GM12878 (cell line): ENCODE measurements at regions not wholly inside any gene's neighbourhood (a gene's known extent, or its start where the extent isn't known, plus 50 kb on each side); places are given as distances from the start of the nearest gene placed in this dataset.

Source experiments
- ATAC-seq: fragments of 200-7000 bp; cut with Tn5 transposase; 3 replicates; pipeline ENCODE4 v1.9.1; 2020; ENCODE audit warnings: mild to moderate bottlenecking, moderate library complexity
- BruUV-seq: library from RNA; stranded (reverse); fragments of 400-500 nt; replicated peaks from 2 replicates; lab custom pipeline; 2021; lab: Mats Ljungman, UMichigan
- CTCF ChIA-PET: fragments of 300-600 bp; sonication (Branson Sonifier 250); formaldehyde crosslinking; extraction: SDS; loops from one replicate; lab custom pipeline; 2021; ENCODE audit warnings: inconsistent platforms; lab: Yijun Ruan, JAX
- POLR2A ChIA-PET: fragments of 350-600 bp; formaldehyde crosslinking; extraction: SDS; loops from one replicate; lab custom pipeline; 2021; ENCODE audit warnings: inconsistent platforms; lab: Charles Lee
- RAD21 ChIA-PET: fragments of 300-600 bp; sonication (Branson Sonifier 250); formaldehyde crosslinking; loops from one replicate; lab custom pipeline; 2023; ENCODE audit warnings: antibody characterized with exemption; ENCODE audit not compliant: unreplicated experiment; lab: Charles Lee
- SMC1A ChIA-PET: fragments of 300-600 bp; sonication (Branson Sonifier 250); formaldehyde crosslinking; loops from one replicate; lab custom pipeline; 2023; ENCODE audit not compliant: unreplicated experiment, uncharacterized antibody; lab: Charles Lee
- DNase-seq: peaks from one replicate; pipeline ENCODE4 v3.0.0-alpha.2; 2011; ENCODE audit warnings: low read depth, low spot score
- FAIRE-seq: peaks from 3 replicates; lab custom pipeline; 2011; peaks lifted over from hg19 to GRCh38; lab: Jason Lieb, UNC
- H2AFZ ChIP-seq: 2 replicates; pipeline ENCODE4 v1.6.0; 2011; ENCODE audit warnings: low read depth, low read length, control low read depth; ENCODE audit not compliant: control insufficient read depth
- H3K27ac ChIP-seq: 2 replicates; pipeline ENCODE4 v1.5.1; 2011; ENCODE audit warnings: control low read depth; ENCODE audit not compliant: control insufficient read depth, insufficient read depth
- H3K27me3 ChIP-seq, 2 experiments: replicated peaks in 1 of 2; 2 replicates each; pipeline versions ENCODE4 v1.6.0 to v1.6.1; 2011; ENCODE audit warnings: low read length in 1 of 2; ENCODE audit not compliant: control insufficient read depth in 2 of 2, insufficient read depth in 2 of 2
- H3K36me3 ChIP-seq, 2 experiments: 2 replicates each; pipeline ENCODE4 v1.5.1; 2011; ENCODE audit warnings: low read length in 1 of 2; ENCODE audit not compliant: control insufficient read depth in 2 of 2, insufficient read depth in 2 of 2
- H3K4me1 ChIP-seq: 2 replicates; pipeline ENCODE4 v1.6.1; 2011; ENCODE audit warnings: mild to moderate bottlenecking, low read length, moderate library complexity, mixed read lengths; ENCODE audit not compliant: control insufficient read depth, insufficient read depth
- H3K4me2 ChIP-seq: 2 replicates; pipeline ENCODE4 v1.6.0; 2011; ENCODE audit warnings: control low read depth; ENCODE audit not compliant: control insufficient read depth, insufficient read depth
- H3K4me3 ChIP-seq: fragments of 200-600 bp; sonication (generic); 2 replicates; pipeline ENCODE4 v1.5.1; 2016
- H3K79me2 ChIP-seq: 2 replicates; pipeline ENCODE4 v1.6.0; 2011; ENCODE audit warnings: low read length; ENCODE audit not compliant: control insufficient read depth, insufficient read depth
- H3K9ac ChIP-seq: 2 replicates; pipeline ENCODE4 v1.8.0; 2011; ENCODE audit warnings: low read length, control low read depth, mixed read lengths; ENCODE audit not compliant: control insufficient read depth, insufficient read depth
- H3K9me3 ChIP-seq: replicated peaks from 3 replicates; pipeline ENCODE4 v1.5.1; 2011; ENCODE audit warnings: mild to moderate bottlenecking, low read length; ENCODE audit not compliant: control insufficient read depth, insufficient read depth
- H4K20me1 ChIP-seq: 2 replicates; pipeline ENCODE4 v1.6.0; 2011; ENCODE audit not compliant: control insufficient read depth, insufficient read depth
- ASH2L ChIP-seq: fragments of 300-600, 200-600 bp; sonication (generic); IDR thresholded peaks from 2 replicates; pipeline ENCODE4 v1.6.1; 2017; ENCODE audit warnings: low read depth, mild to moderate bottlenecking, borderline replicate concordance
- HCFC1 ChIP-seq: fragments of 150-350 bp; IDR thresholded peaks from 2 replicates; pipeline ENCODE4 v1.6.1; 2014; ENCODE audit warnings: low read length
- IRF4 ChIP-seq: IDR thresholded peaks from 2 replicates; pipeline ENCODE4 v1.6.1; 2011; ENCODE audit warnings: low read depth, low read length
- MYB ChIP-seq: fragments of 150-350 bp; IDR thresholded peaks from 2 replicates; pipeline ENCODE4 v1.6.1; 2014; ENCODE audit warnings: mild to moderate bottlenecking, low read depth, low read length, borderline replicate concordance
- MYC ChIP-seq: IDR thresholded peaks from 2 replicates; pipeline ENCODE4 v1.6.1; 2011; ENCODE audit warnings: mild to moderate bottlenecking, low read length, moderate library complexity, inconsistent platforms; ENCODE audit not compliant: insufficient read depth, insufficient replicate concordance, insufficient read length, severe bottlenecking
- NFYA ChIP-seq: IDR thresholded peaks from 2 replicates; pipeline ENCODE4 v1.6.1; 2011; ENCODE audit warnings: low read depth, mild to moderate bottlenecking, low read length, improper control_type of control experiment, borderline replicate concordance
- NR2F1 ChIP-seq: fragments of 450-650 bp; conservative IDR thresholded peaks from 2 replicates; pipeline ENCODE4 v1.6.1; 2017; ENCODE audit warnings: mild to moderate bottlenecking
- POLR2A ChIP-seq: IDR thresholded peaks from 2 replicates; pipeline ENCODE4 v1.6.1; 2011; ENCODE audit warnings: low read depth, mild to moderate bottlenecking, low read length
- SIX5 ChIP-seq: IDR thresholded peaks from 2 replicates; pipeline ENCODE4 v1.6.1; 2011; ENCODE audit warnings: mild to moderate bottlenecking, low read depth, low read length, moderate library complexity; ENCODE audit not compliant: severe bottlenecking
- SMAD1 ChIP-seq: fragments of 450-650 bp; IDR thresholded peaks from 2 replicates; pipeline ENCODE4 v1.6.1; 2018; ENCODE audit warnings: mild to moderate bottlenecking, low read depth; ENCODE audit not compliant: partially characterized antibody
- SP1 ChIP-seq: IDR thresholded peaks from one replicate; pipeline ENCODE4 v1.6.1; 2011; ENCODE audit warnings: low read depth, low read length
- SREBF1 ChIP-seq: IDR thresholded peaks from 2 replicates; pipeline ENCODE4 v1.6.1; 2012; ENCODE audit warnings: mild to moderate bottlenecking, low read length
- ZNF207 ChIP-seq: fragments of 450-650 bp; IDR thresholded peaks from 2 replicates; pipeline ENCODE4 v1.6.1; 2014; ENCODE audit warnings: antibody characterized with exemption, mild to moderate bottlenecking, borderline replicate concordance
- ZNF687 ChIP-seq: fragments of 450-650 bp; IDR thresholded peaks from 2 replicates; pipeline ENCODE4 v1.6.1; 2017; ENCODE audit warnings: mild to moderate bottlenecking, moderate library complexity
- WGBS: methylation state at CpG from one replicate; pipeline ENCODE4 v1.1.6; 2016; ENCODE audit warnings: low lambda C conversion rate; ENCODE audit not compliant: insufficient replicate concordance, insufficient coverage; ENCODE audit errors: missing lambda C conversion rate; 5-methylcytosine and 5-hydroxymethylcytosine counted together
- in situ Hi-C: fragments of 300-500 bp; cut with MboI; formaldehyde crosslinking; loops from 9 replicates; pipeline ENCODE4 v1.14.3; 2018; ENCODE audit warnings: mixed read lengths
- intact Hi-C: fragments of 100-400 bp; cut with micrococcal nuclease; formaldehyde crosslinking; loops from one replicate; pipeline ENCODE4 v1.14.2; 2022; ENCODE audit not compliant: unreplicated experiment
- TF ChIP-seq, protein P1 (sequence below): fragments of 450-650 bp; IDR thresholded peaks from 2 replicates; pipeline ENCODE4 v1.6.1; 2017; ENCODE audit warnings: low read depth, mild to moderate bottlenecking, moderate library complexity

GRCh38 chr18:67980241-67980640 lies 463.7 kb upstream of the DSEL start:
- DNase-seq = no peak
- ChIA-PET SMC1A (no interaction called here), POLR2A (no interaction called here), CTCF (interaction anchor here (0.7 kb wide), 1 partner anchor 575 kb away, joined by 3 read pairs; no protein-coding TSS in a partner anchor), RAD21 (no interaction called here)
- no peak overlapping the region for H3K27ac ChIP-seq
- H3K4me2 ChIP-seq = no peak overlapping the region
- in situ Hi-C loops = no loop called here
- H3K9me3 ChIP-seq = no peaks in the 10 kb centered on the region
- intact Hi-C loops = no loop called here
- no peaks in the 10 kb centered on the region for H3K79me2 ChIP-seq
- no TSS peak for BruUV-seq
- H3K4me3 ChIP-seq = no peak overlapping the region
- H2AFZ ChIP-seq = no peak overlapping the region
- no peaks in the 10 kb centered on the region for H3K36me3 ChIP-seq
- TF ChIP-seq POLR2A (no peak), SMAD1 (no peak), SIX5 (no peak), ZNF687 (no peak), NR2F1 (no peak), SREBF1 (no peak), ZNF207 (no peak), HCFC1 (no peak), IRF4 (no peak), ASH2L (no peak), MYC (no peak), MYB (no peak), SP1 (no peak), NFYA (no peak)
- TF ChIP-seq, protein P1, sequence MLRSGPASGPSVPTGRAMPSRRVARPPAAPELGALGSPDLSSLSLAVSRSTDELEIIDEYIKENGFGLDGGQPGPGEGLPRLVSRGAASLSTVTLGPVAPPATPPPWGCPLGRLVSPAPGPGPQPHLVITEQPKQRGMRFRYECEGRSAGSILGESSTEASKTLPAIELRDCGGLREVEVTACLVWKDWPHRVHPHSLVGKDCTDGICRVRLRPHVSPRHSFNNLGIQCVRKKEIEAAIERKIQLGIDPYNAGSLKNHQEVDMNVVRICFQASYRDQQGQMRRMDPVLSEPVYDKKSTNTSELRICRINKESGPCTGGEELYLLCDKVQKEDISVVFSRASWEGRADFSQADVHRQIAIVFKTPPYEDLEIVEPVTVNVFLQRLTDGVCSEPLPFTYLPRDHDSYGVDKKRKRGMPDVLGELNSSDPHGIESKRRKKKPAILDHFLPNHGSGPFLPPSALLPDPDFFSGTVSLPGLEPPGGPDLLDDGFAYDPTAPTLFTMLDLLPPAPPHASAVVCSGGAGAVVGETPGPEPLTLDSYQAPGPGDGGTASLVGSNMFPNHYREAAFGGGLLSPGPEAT = no peak
- no peak for FAIRE-seq
- ATAC-seq = no peak
- no peaks in the 10 kb centered on the region for H3K27me3 ChIP-seq
- H3K9ac ChIP-seq = no peak overlapping the region
- no peaks in the 10 kb centered on the region for H4K20me1 ChIP-seq
- WGBS = 25% methylated on average over 2 of the region's 2 CpGs
- no peaks in the 10 kb centered on the region for H3K4me1 ChIP-seq
